AG09319 (cell line): ENCODE measurements at regions not wholly inside any gene's neighbourhood (a gene's known extent, or its start where the extent isn't known, plus 50 kb on each side); places are given as distances from the start of the nearest gene placed in this dataset.

Experiments
- DNase-seq: peaks from one replicate; pipeline ENCODE4 v3.0.0-alpha.2; 2010; ENCODE audit warnings: low read depth; ENCODE audit errors: extremely low read depth
- TF ChIP-seq, protein P1 (sequence below): IDR thresholded peaks from 2 replicates; pipeline ENCODE4 v1.5.1; 2011; ENCODE audit warnings: low read depth, mild to moderate bottlenecking, inconsistent platforms, low read length, moderate library complexity

DNA sequence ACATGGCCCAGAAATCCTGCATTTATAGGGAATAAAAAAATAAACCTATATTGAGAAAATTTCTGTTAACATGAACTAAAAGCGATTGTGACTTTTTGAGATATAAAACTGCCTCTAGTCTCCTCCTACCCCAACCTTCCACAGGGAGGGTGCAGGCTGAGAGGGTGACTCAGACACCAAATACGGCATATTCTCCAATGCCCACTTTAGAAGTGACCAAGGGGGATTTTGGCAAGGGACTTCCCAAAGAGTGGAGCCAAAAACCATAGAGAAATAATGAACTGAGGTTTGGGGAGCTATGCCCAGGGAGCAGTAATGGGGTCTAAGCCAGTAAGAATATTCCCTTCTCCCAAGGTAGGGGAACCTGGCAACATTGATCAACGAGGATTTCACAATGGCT, 124.9 kb upstream of the ZC3H12C start:
- DNase-seq: no peak

DNA sequence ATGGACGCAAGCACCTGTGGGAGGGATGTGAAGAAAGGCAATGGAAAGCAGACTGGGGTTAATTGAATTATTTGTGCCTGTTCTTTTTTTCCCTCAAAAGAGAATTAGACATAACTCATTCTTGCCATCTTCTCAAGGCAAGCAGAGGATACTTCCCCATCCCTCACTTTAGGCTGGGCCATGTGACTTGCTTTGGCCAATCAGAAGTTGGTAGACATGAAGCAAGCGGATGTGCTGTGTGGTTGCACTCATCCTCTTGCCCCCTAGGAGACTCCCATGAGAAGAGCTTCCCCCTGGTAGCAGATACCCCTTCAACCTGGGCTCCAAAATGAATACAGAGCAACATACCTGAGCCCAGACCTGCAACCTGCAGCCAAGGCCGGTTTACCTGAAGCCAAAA, 124.4 kb upstream of the ZC3H12C start:
- TF ChIP-seq, protein P1, sequence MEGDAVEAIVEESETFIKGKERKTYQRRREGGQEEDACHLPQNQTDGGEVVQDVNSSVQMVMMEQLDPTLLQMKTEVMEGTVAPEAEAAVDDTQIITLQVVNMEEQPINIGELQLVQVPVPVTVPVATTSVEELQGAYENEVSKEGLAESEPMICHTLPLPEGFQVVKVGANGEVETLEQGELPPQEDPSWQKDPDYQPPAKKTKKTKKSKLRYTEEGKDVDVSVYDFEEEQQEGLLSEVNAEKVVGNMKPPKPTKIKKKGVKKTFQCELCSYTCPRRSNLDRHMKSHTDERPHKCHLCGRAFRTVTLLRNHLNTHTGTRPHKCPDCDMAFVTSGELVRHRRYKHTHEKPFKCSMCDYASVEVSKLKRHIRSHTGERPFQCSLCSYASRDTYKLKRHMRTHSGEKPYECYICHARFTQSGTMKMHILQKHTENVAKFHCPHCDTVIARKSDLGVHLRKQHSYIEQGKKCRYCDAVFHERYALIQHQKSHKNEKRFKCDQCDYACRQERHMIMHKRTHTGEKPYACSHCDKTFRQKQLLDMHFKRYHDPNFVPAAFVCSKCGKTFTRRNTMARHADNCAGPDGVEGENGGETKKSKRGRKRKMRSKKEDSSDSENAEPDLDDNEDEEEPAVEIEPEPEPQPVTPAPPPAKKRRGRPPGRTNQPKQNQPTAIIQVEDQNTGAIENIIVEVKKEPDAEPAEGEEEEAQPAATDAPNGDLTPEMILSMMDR: no peak
- no peak for DNase-seq

More for the DNA sequence above, 124.9 kb upstream of the ZC3H12C start:
- TF ChIP-seq, protein P1: no peak

DNA sequence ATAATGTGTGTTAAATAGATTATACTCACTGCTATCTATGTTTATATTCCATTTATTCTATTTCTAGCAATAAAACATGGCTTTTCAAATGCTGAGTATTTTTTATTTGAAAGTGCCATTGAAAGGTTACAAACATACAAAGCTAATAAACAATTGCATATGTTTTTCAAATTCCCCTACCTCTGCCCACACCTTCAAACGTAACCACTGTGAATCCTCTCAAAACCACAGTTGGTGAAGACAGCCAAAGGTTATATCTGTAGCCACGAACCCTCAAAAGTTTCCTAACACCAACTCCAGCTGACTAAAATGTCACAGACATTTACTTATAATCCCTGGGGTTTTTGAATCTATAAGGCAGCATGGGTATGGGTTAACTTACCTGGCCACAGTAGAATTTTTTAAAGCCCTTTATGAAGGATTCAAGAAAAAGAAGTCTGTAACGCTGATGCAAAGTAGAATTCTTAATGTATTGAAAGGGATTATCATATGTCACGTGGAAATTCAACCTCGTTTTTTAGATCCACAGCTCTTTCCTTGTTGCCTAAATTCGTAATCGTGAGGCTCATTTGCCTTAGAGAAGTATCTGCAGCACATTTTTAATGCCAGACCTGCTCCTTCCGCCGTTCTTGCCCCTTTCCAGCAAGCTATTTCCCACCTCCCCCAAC, 122.5 kb upstream of the ZC3H12C start:
- TF ChIP-seq, protein P1: no peak
- DNase-seq: no peak

DNA sequence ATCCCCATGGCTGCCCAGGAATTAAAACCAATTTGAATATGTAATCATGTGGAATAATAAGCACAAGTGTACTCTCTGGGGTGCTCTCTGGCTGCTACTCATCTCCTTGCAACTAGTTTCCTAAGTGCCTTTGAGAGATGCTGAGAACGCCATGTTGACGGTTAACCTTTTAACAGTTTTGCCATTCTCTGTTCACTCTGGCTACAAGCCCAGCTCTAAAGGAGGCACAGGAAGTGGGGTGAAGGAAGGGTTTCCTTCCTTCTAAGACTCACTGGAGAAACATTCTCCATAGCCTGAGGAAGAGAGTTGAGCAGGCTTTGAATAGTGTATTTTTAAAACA, 122.0 kb upstream of the ZC3H12C start:
- TF ChIP-seq, protein P1: no peak
- DNase-seq: no peak

DNA sequence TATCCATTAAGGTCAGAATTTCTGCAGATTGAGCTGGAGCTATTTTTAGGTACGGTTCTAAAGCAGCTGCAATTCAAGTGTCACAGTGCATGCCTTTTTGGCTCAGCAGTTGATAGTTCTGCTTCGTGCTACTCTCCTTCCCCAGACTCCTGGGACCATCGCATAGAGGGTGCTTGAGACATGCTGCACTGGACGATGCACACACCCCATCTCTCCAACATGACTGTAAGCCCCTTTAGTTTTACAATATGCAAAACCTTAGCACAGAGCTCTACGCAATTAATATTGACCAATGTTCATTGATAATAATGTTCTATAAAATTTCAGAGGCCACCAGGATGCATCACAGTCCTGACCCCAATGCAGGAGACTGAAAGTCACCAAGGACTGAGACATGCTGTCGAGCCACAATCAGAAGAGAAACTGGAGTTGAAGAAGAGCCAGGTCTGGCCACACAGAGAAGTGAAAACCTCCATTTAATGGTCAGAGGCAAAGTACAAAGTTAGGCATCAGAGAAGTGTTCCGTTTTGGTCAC, 120.9 kb upstream of the ZC3H12C start:
- no peak for DNase-seq

DNA sequence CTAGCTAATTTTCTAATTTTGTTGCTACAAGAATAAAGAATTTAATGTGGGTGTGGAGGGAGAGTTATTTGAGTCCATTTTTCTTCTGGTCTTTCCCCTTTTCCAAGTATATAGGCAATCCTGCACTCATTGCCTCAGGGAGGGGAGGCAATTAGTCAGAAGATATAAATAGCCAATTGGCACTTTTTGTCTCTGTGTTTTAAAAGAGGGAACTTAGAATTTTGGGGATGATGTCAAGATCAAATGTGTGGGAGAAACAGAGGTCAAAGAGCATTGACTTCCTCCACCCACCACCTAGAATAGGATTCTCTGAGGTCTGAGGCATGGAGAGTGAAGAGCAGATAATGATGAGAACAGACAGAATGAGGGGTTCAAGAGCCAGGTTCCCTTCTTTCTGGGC, 120.3 kb upstream of the ZC3H12C start:
- no peak for DNase-seq
- TF ChIP-seq, protein P1: no peak

More for the DNA sequence above, 120.9 kb upstream of the ZC3H12C start:
- TF ChIP-seq, protein P1: no peak

DNA sequence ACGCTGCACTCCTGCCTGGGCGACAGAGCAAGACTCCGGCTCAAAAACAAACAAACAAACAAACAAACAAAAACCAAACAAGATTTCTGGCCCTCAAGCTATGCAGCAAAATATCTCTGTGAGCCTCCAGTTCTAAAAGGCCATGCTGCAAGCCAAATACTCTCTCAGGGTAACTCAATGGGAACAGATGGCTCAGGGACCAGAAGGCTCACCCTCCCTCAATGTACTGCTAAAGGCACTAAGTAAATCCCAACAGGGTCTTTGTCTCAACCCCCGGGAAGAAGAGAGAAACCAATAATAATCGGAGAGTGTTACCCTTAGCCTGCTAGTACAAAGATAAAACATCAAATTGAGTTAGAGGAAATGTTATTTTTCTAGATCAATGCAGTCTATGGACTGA, 119.7 kb upstream of the ZC3H12C start:
- TF ChIP-seq, protein P1: no peak
- no peak for DNase-seq
